ENCODE measurements at regions not wholly inside any gene's neighbourhood (a gene's known extent, or its start where the extent isn't known, plus 50 kb on each side); places are given as distances from the start of the nearest gene placed in this dataset.

DNA sequence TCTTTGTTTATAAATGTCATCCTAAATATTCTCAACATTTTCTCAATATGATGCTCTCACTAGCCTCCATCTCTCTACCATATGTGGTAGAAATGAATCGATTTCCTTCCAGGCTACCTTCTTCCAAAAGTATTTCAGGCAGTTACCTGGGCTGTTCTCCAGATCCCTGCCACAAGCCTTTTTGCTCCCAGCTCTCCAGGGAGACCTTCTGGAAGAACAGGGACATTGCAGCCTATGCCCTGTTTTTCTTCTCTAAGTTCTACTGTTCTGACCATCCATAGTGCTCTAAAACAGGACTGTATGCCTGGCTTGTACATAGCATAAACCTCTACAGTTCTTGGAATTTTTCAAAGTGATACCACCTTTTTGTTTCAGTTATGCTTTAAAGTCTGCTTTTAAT, 552.8 kb downstream of the ANKRD7 start:
- TF ChIP-seq, protein P1, sequence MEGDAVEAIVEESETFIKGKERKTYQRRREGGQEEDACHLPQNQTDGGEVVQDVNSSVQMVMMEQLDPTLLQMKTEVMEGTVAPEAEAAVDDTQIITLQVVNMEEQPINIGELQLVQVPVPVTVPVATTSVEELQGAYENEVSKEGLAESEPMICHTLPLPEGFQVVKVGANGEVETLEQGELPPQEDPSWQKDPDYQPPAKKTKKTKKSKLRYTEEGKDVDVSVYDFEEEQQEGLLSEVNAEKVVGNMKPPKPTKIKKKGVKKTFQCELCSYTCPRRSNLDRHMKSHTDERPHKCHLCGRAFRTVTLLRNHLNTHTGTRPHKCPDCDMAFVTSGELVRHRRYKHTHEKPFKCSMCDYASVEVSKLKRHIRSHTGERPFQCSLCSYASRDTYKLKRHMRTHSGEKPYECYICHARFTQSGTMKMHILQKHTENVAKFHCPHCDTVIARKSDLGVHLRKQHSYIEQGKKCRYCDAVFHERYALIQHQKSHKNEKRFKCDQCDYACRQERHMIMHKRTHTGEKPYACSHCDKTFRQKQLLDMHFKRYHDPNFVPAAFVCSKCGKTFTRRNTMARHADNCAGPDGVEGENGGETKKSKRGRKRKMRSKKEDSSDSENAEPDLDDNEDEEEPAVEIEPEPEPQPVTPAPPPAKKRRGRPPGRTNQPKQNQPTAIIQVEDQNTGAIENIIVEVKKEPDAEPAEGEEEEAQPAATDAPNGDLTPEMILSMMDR (IDR thresholded peaks at IDR 0.05) = no peak
- no peak for TF ChIP-seq POLR2A (IDR thresholded peaks at IDR 0.05)

Data from heart left ventricle (tissue), 13 donors.